Amygdala (tissue), 56 donors: ENCODE measurements at regions not wholly inside any gene's neighbourhood (a gene's known extent, or its start where the extent isn't known, plus 50 kb on each side); places are given as distances from the start of the nearest gene placed in this dataset.

Source experiments
- DNase-seq, 56 donors: peaks; one replicate each; lab custom pipeline; 2025; lab: John Stamatoyannopoulos, UW

- no peak for DNase-seq
Measured at GRCh38 chr11:43034341-43034740, 277.5 kb upstream of the API5 start.

- DNase-seq, result peak in 1 of 56 donors; percentile 3
Measured at GRCh38 chr11:43035086-43035485, 276.7 kb upstream of the API5 start.

- no peak for DNase-seq
Measured at GRCh38 chr11:43053638-43054412, 258.0 kb upstream of the API5 start.

- no peak for DNase-seq
Measured at GRCh38 chr11:43067681-43068080, 244.1 kb upstream of the API5 start.

- DNase-seq, result no peak
Measured at GRCh38 chr11:43071338-43071737, 240.5 kb upstream of the API5 start.

- DNase-seq, result no peak
Measured at GRCh38 chr11:43072096-43072495, 239.7 kb upstream of the API5 start.

GRCh38 chr11:43072911-43073310, 238.9 kb upstream of the API5 start:
- no peak for DNase-seq

- DNase-seq, result no peak
Measured at GRCh38 chr11:43074810-43075209, 237.0 kb upstream of the API5 start.

- no peak for DNase-seq
Measured at GRCh38 chr11:43101113-43101512, 210.7 kb upstream of the API5 start.

- no peak for DNase-seq
Measured at GRCh38 chr11:43116071-43116470, 195.7 kb upstream of the API5 start.

- DNase-seq, result no peak
Measured at GRCh38 chr11:43119275-43119970, 192.4 kb upstream of the API5 start.

GRCh38 chr11:43122546-43122945, 189.2 kb upstream of the API5 start:
- no peak for DNase-seq

GRCh38 chr11:43123443-43123842, 188.4 kb upstream of the API5 start:
- no peak for DNase-seq

GRCh38 chr11:43124272-43124935, 187.4 kb upstream of the API5 start:
- DNase-seq, result no peak

- no peak for DNase-seq
Measured at GRCh38 chr11:43129329-43129728, 182.5 kb upstream of the API5 start.

- DNase-seq, result peak in 34 of 56 donors; percentile 1 to 56 (median 13)
Measured at GRCh38 chr11:43130616-43131015, 181.2 kb upstream of the API5 start.

GRCh38 chr11:43135966-43136534, 175.7 kb upstream of the API5 start:
- no peak for DNase-seq

- no peak for DNase-seq
Measured at GRCh38 chr11:43138621-43139140, 173.1 kb upstream of the API5 start.

GRCh38 chr11:43145653-43146052, 166.1 kb upstream of the API5 start:
- no peak for DNase-seq

GRCh38 chr11:43150697-43151096, 161.1 kb upstream of the API5 start:
- DNase-seq, result no peak

GRCh38 chr11:43164831-43165230, 147.0 kb upstream of the API5 start:
- no peak for DNase-seq
